ACHN (cell line): ENCODE measurements at regions not wholly inside any gene's neighbourhood (a gene's known extent, or its start where the extent isn't known, plus 50 kb on each side); places are given as distances from the start of the nearest gene placed in this dataset.

Source experiments
- DNase-seq: peaks from one replicate; pipeline ENCODE4 v3.0.0-alpha.2; 2015
- in situ Hi-C: cut with HindIII; loops from 2 replicates; pipeline ENCODE4 v1.10.0; 2017; ENCODE audit warnings: low sequenced_read_pairs, low pct_ligation_motif_present, low pct_unique_long_range_greater_than_20kb

GRCh38 chr2:226125176-226125883 lies 674.3 kb downstream of the IRS1 start:
- no peak for DNase-seq
- in situ Hi-C loops, result no loop called here

- in situ Hi-C loops, result no loop called here
- no peak for DNase-seq
Measured at GRCh38 chr2:226124548-226125011, 675.0 kb downstream of the IRS1 start.

GRCh38 chr2:226123300-226123699 lies 676.3 kb downstream of the IRS1 start:
- in situ Hi-C loops, result no loop called here
- no peak for DNase-seq

GRCh38 chr2:226122041-226122440 lies 677.6 kb downstream of the IRS1 start:
- in situ Hi-C loops, result no loop called here
- DNase-seq, result no peak

GRCh38 chr2:226121046-226121738 lies 678.4 kb downstream of the IRS1 start:
- in situ Hi-C loops, result no loop called here
- DNase-seq, result no peak

- in situ Hi-C loops, result no loop called here
- peak; percentile 28 for DNase-seq
Measured at GRCh38 chr2:226118471-226119429, 680.9 kb downstream of the IRS1 start.

GRCh38 chr2:226117510-226118065 lies 682.0 kb downstream of the IRS1 start:
- in situ Hi-C loops, result no loop called here
- no peak for DNase-seq

GRCh38 chr2:226116346-226116745 lies 683.3 kb downstream of the IRS1 start:
- in situ Hi-C loops, result no loop called here
- no peak for DNase-seq

- in situ Hi-C loops, result no loop called here
- no peak for DNase-seq
Measured at GRCh38 chr2:226115832-226116200, 683.8 kb downstream of the IRS1 start.

GRCh38 chr2:226115102-226115831 lies 684.4 kb downstream of the IRS1 start:
- peak; percentile 81 for DNase-seq
- in situ Hi-C loops, result no loop called here

- DNase-seq, result no peak
Measured at GRCh38 chr2:226114436-226114835, 685.2 kb downstream of the IRS1 start.

GRCh38 chr2:226098861-226099745 lies 699.6 kb downstream of the NYAP2 start:
- DNase-seq, result no peak

More at GRCh38 chr2:226114436-226114835, 685.2 kb downstream of the IRS1 start:
- in situ Hi-C loops, result no loop called here

GRCh38 chr2:226095058-226095457 lies 695.5 kb downstream of the NYAP2 start:
- in situ Hi-C loops, result no loop called here
- DNase-seq, result no peak

More at GRCh38 chr2:226098861-226099745, 699.6 kb downstream of the NYAP2 start:
- in situ Hi-C loops, result no loop called here

GRCh38 chr2:226093364-226093763 lies 693.9 kb downstream of the NYAP2 start:
- in situ Hi-C loops, result no loop called here
- no peak for DNase-seq

- in situ Hi-C loops, result no loop called here
Measured at GRCh38 chr2:226088366-226088674, 688.8 kb downstream of the NYAP2 start.

GRCh38 chr2:226087505-226088365 lies 688.2 kb downstream of the NYAP2 start:
- in situ Hi-C loops, result no loop called here
- no peak for DNase-seq

More at GRCh38 chr2:226088366-226088674, 688.8 kb downstream of the NYAP2 start:
- no peak for DNase-seq
